GM18502 (cell line): ENCODE measurements at regions not wholly inside any gene's neighbourhood (a gene's known extent, or its start where the extent isn't known, plus 50 kb on each side); places are given as distances from the start of the nearest gene placed in this dataset.

Source experiments
- ATAC-seq: cut with Tn5 transposase; IDR thresholded peaks from one replicate; pipeline ENCODE4 v1.9.1; 2021; ENCODE audit warnings: mild to moderate bottlenecking; ENCODE audit not compliant: unreplicated experiment, poor library complexity

- ATAC-seq: no peak
Measured at GRCh38 chr6:169912266-169913095, 161.1 kb downstream of the ERMARD start.

GRCh38 chr6:169911264-169912263 is 160.1 kb downstream of the ERMARD start:
- ATAC-seq: no peak

- no peak for ATAC-seq
Measured at GRCh38 chr6:169909113-169909512, 157.7 kb downstream of the ERMARD start.

DNA sequence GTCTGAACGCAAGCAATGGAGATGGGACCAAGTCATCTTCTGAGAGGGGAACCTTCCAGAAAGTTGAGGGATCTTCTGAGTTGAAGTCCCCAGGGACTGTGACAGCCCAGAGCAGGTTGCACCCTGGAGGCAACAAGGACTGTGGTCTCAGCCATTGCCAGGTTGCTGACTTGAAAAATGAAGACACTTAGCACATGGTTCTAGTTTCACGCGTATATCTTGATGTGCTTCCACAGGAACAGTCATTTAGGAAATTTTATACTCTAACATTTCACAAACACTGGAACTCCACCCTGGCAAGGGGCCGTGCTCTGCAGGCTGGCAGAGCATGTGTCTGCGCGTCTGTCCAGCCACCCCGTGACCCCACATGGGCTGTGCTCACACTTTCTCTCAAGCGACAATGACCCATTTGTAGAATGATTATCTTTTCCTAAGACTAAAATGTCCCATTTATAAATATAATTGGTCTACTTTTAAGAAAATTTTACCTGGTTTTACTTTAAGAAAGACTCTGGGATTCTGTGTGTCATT is 157.0 kb downstream of the ERMARD start:
- ATAC-seq: no peak

DNA sequence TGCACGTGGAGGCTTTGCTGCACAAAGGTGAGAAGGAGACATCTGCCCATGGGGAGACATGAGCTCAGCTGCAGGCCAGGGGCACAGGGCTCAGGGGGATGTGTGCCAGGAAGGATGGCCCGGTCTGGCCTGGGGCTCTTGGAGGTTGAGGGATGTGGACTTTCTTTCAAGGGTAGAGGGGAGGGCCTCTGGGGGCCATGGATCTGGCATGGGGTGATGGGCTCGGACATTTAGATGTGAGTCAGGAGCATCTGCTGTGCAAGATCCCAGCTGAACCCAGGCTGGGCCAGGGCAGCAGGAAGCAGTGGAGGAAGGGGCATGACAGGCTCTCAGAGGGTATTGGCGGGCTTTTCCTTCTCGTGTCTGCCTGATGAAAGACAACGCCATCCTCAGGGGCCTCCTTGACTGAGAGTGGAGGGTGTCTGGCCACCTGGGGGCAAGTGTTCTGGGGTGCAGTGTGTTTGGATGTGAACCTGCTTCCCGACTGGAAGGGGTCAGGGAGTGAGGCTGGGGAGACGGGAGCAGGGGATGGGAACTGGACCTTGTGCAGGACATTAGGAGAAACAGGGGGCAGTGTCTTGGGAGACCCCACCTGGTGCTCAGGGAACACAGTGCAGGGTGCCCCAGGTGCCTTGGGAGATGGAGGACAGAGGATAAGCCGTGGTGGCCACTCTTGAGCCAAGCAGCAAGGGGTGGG is 156.1 kb downstream of the ERMARD start:
- no peak for ATAC-seq

GRCh38 chr6:169906688-169907418 is 155.4 kb downstream of the ERMARD start:
- ATAC-seq: no peak

DNA sequence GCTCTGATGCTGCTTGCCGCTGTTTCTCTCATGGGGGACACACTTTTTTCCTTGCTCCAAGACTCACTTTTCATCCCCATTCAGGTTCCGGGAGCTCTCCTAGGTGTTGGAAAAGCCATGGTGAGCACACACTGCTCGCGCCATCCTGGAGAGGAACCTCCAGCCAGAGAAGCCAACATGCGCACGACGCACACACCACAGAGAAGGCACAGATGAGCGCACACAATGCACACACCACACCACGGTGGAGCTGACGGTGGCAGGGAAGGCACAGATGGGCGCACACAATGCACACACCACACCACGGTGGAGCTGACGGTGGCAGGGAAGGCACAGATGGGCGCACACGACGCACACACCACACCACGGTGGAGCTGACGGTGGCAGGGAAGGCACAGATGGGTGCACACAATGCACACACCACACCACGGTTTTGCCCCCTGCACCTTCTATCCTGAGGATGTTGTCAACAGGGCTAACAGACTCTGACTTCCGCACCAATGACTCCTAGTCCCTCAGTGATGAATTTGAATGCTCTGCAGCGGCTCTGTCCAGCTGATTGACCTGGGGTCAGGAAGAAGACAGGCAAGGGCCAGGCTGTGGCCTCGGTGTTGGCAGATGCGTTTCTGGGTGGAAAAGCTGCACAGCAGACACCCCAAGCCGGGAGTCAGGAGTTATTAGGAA is 154.7 kb downstream of the ERMARD start:
- no peak for ATAC-seq

GRCh38 chr6:169905041-169905807 is 153.8 kb downstream of the ERMARD start:
- ATAC-seq: no peak

GRCh38 chr6:169904051-169904922 is 152.9 kb downstream of the ERMARD start:
- no peak for ATAC-seq

DNA sequence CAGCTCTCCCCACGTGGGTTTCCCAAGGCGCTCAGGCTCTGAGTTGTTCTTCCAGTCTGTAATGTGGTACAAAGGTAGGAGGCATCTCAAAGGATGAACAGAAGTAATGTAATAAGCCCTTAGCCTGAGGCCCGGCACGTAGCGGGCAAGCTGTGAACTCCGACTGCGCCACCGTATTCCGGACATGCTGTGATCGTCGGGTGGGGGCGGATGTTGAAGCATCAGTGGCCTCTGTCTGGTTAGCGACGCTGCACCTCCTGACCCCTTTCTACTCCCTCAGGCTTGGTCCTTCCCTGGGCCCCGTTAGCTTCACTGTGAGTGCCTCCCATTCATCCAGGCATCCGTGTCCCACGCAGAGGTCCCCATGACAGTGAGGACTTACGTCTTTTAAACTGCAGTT is 151.7 kb downstream of the ERMARD start:
- ATAC-seq: no peak

GRCh38 chr6:169902604-169903003 is 151.2 kb downstream of the ERMARD start:
- ATAC-seq: no peak

DNA sequence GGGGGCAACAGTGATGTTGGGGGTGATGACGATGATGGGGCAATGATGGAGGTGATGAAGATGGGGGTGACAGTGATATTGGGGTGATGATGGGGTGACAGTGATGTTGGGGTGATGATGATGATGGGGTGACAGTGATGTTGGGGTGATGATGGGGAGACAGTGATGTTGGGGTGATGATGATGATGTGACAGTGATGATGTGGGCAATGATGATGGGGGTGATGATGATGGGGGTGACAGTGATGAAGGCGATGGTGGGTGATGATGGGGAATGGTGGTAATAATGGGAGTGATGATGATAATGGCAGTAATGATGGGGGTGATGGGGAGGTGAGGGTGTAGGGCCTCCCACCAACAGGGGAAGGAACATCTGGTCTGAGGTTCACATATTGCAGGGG is 150.6 kb downstream of the ERMARD start:
- no peak for ATAC-seq

DNA sequence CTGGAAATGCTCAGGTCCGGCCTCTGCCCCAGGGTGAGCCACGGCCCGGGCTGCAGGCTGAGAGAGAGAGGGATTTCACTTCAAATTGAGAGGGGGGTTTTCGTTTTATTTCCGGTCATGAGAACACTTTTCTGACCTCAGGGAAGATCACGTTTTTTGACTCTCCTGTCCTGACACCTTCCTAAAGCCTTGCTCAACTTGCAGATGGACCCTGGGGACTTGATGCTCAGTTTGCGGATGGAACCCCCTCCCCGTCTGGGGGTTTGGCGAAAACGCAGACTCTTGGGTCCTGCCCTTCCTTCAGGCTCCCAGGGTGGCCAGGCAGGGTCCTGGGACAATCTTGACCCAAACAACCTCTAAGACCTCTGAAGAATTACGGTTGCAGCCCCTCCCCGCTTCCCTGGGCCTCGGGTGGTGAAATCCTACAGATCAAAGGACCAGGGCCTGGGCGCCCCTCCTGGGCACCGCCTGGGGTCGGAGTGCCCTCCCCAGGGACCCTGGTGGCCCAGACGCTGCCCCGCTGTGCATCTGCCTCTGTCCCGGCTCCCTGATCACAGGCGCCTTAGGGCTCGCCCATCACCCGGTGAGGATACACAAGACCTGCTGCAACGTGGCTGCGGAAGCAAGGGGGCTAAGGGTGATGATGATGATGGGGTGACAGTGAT is 148.2 kb downstream of the ERMARD start:
- ATAC-seq: no peak

DNA sequence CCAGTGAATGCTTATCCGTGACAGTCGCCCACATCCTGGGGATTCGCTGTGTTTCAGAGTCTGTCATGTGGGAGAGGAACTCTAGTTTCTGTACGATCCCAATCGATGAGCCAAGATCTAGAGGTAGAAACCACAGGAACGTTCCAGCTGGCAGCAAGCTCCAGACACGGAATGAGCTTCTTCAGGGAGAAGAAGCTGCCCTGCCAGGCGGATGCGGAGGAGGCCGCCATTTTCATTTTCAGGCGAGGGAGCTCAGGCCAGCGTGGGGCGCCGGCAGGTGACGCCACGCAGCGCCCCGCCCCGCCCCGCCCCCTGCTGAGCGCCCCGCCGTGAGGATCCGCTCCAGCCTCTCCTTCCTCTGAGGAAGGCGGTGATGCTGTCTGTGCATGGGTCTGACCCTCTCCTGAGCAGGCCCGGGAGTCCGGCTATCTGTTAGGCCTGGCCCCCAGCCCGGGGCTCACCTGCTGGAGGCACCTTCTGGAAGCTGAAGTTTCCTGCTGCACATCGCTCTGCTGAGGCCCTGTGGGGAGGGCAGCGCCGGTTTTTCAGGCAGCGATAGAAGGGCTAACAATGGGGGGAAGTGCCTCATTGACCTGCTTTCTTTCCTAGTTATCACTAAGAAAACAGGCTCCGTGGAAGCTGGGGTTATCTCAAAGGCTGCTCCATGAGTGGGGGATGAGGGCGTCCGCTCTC is 147.5 kb downstream of the ERMARD start:
- ATAC-seq: no peak

- no peak for ATAC-seq
Measured at GRCh38 chr6:169897601-169898358, 146.4 kb downstream of the ERMARD start.
